Activated T-helper 2 cell treated with anti-CD3 and anti-CD28 coated beads, Interferon-gamma antibody, Interleukin-2, Interleukin-4, amounts not matched to agents 10 μg/mL and 5 μg/mL and 100 μg/mL, durations not matched to agents 14 hours and 24 hours and 36 hours (primary cell): ENCODE measurements at regions not wholly inside any gene's neighbourhood (a gene's known extent, or its start where the extent isn't known, plus 50 kb on each side); places are given as distances from the start of the nearest gene placed in this dataset.

Experiments
- DNase-seq: peaks from one replicate; pipeline ENCODE4 v3.0.0; 2021; ENCODE audit warnings: low spot score
- H3K27ac Mint-ChIP-seq: one replicate; pipeline ENCODE4 v1.8.0; 2021; ENCODE audit warnings: mixed read lengths
- H3K27me3 Mint-ChIP-seq: one replicate; pipeline ENCODE4 v1.8.0; 2021; ENCODE audit warnings: low read depth, mixed read lengths
- H3K36me3 Mint-ChIP-seq: one replicate; pipeline ENCODE4 v1.8.0; 2021; ENCODE audit warnings: low read depth, mixed read lengths
- H3K4me1 Mint-ChIP-seq: one replicate; pipeline ENCODE4 v1.8.0; 2021; ENCODE audit warnings: low read depth, mixed read lengths
- H3K4me3 Mint-ChIP-seq: one replicate; pipeline ENCODE4 v1.8.0; 2021; ENCODE audit warnings: low read depth, mild to moderate bottlenecking, moderate library complexity, mixed read lengths
- H3K9me3 Mint-ChIP-seq: one replicate; pipeline ENCODE4 v1.8.0; 2021; ENCODE audit warnings: mixed read lengths
- intact Hi-C: fragments of 100-400 bp; cut with micrococcal nuclease; formaldehyde crosslinking; loops from one replicate; pipeline ENCODE4 v1.15.1; 2023

DNA sequence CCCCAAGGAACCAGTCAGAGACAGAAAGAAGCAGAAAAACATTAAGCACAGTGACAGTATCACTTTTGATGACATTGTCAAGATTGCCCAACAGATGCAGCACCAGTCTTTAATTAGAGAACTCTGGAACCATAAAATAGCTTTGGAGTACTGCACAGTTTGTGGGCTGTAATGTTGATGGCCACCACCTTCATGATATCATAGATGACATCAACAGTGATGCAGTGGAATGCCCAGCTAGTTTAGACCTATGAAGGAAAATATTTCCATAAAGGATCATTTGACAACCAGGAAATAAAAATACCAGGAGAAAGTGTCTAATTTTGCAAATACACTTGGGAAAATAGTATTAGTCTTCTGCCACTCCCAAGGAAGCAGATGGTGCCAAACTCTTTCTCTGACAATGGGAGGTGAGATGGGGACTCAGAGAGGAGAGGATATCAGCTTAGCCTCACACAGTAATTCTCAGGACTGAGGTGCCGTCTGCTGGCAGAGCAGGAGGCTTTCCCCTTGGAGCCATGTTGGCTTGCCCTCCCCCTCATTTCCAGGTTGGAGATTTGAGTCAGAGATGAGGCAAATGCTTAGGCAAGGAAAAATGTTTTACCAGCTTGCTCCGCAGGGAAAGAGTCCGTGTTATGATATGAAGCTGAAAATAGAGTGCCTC is 107.5 kb upstream of the CELF4 start:
- no peaks in the 10 kb centered on the region for H3K36me3 Mint-ChIP-seq
- no peaks in the 10 kb centered on the region for H3K27me3 Mint-ChIP-seq
- no peaks in the 10 kb centered on the region for H3K4me1 Mint-ChIP-seq
- DNase-seq: no peak
- intact Hi-C loops: no loop called here
- no peak overlapping the region for H3K27ac Mint-ChIP-seq
- no peak overlapping the region for H3K4me3 Mint-ChIP-seq
- peaks cover 8% of the 10 kb centered on the region for H3K9me3 Mint-ChIP-seq

DNA sequence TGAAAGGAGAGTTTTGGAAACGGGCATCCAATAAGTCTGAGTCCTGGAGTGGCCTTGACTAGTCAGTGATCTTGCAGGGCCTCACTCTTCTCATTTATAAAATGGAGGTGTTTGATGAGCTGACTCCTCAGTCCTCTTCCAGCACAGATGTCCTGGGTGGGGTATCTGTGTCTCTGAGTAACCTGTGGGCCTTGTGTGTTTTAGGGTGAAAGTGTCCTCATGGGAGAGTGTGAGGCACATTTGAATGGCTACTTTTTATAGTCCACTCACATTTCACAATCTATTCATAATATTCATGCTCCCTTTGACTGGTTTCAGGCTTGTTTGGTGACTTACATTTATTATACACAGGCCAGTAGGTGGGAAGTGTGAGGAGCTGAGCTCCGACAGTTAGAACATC is 106.4 kb upstream of the CELF4 start:
- H3K27me3 Mint-ChIP-seq: no peaks in the 10 kb centered on the region

DNA sequence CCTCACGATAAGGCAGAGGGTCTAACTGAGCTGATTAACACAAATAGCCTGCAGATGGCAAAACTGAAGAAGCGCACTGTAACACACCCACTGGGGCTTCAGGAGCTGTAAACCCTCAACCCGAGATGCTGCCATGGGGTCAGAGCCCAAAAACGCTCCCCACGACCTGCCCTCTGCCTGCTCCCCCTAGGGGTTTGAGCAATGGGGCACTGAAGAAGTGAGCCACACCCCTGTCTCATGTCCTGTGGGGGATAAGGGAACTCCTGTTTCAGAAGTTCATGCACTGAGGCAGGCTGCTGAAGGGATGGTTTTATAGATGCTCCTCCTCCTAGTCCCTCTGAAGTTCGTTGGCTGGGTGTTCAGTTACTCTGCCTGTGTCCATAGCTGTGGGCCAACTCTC is 105.9 kb upstream of the CELF4 start:
- H3K4me3 Mint-ChIP-seq: no peak overlapping the region
- intact Hi-C loops: no loop called here
- no peak overlapping the region for H3K27ac Mint-ChIP-seq
- H3K27me3 Mint-ChIP-seq: no peaks in the 10 kb centered on the region
- no peaks in the 10 kb centered on the region for H3K36me3 Mint-ChIP-seq
- peaks cover 8% of the 10 kb centered on the region for H3K9me3 Mint-ChIP-seq
- H3K4me1 Mint-ChIP-seq: no peaks in the 10 kb centered on the region
- no peak for DNase-seq

More for the DNA sequence above, 106.4 kb upstream of the CELF4 start:
- DNase-seq: no peak
- Mint-ChIP-seq H3K36me3 (no peaks in the 10 kb centered on the region), H3K4me1 (no peaks in the 10 kb centered on the region), H3K4me3 (no peak overlapping the region), H3K9me3 (peaks cover 8% of the 10 kb centered on the region), H3K27ac (no peak overlapping the region)
- intact Hi-C loops: no loop called here

DNA sequence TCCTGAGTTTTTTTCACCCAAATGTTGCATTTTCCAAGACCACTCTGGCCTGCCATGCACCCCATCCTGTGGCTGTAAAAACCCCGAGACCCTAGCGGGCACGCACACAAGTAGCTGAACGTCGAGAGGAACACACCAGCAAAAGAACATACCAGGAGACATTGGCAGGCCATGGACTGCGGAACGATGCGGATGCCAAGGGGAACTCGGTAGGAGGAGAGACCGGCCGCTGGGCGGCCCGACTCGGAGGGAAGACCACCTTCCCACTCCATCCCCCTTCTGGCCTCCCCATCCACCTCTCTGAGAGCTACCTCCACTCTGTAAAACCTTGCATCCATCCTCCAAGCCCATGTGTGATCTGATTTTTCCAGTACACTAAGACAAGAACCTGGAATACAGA is 105.5 kb upstream of the CELF4 start:
- Mint-ChIP-seq H3K27me3 (no peaks in the 10 kb centered on the region), H3K4me1 (no peaks in the 10 kb centered on the region), H3K36me3 (no peaks in the 10 kb centered on the region), H3K27ac (no peak overlapping the region), H3K9me3 (peaks cover 8% of the 10 kb centered on the region), H3K4me3 (no peak overlapping the region)
- intact Hi-C loops: no loop called here
- DNase-seq: no peak

DNA sequence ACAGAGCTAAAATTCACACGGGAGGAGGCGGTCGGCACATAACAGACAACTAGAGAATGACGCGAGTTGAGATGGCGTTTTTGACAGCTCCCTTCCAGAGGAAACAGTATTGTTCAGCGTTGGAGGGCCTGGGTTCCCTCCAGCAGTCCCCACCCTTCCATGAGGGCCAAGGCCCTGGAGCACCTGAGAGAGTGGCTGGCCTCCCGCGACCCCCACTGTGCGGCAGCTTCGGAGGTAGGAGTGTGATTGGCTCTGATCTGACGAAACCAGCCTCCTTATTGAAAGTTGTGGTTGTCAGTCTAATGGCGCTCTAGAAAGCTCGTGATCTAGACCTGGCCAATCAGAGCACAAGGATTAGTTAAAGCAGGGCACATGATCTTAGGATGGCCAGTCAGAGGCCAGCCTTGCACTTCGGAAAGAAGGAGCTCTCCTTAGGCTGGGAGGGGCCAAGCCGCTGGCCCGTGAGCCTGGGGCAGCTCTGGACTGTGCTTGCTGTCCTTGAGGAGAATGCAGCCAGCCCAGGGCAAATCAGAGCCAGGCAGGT is 104.5 kb upstream of the CELF4 start:
- Mint-ChIP-seq H3K27me3 (no peaks in the 10 kb centered on the region), H3K9me3 (peaks cover 5% of the 10 kb centered on the region), H3K4me1 (no peaks in the 10 kb centered on the region), H3K27ac (no peak overlapping the region), H3K4me3 (no peak overlapping the region), H3K36me3 (no peaks in the 10 kb centered on the region)
- no peak for DNase-seq
- intact Hi-C loops: no loop called here

DNA sequence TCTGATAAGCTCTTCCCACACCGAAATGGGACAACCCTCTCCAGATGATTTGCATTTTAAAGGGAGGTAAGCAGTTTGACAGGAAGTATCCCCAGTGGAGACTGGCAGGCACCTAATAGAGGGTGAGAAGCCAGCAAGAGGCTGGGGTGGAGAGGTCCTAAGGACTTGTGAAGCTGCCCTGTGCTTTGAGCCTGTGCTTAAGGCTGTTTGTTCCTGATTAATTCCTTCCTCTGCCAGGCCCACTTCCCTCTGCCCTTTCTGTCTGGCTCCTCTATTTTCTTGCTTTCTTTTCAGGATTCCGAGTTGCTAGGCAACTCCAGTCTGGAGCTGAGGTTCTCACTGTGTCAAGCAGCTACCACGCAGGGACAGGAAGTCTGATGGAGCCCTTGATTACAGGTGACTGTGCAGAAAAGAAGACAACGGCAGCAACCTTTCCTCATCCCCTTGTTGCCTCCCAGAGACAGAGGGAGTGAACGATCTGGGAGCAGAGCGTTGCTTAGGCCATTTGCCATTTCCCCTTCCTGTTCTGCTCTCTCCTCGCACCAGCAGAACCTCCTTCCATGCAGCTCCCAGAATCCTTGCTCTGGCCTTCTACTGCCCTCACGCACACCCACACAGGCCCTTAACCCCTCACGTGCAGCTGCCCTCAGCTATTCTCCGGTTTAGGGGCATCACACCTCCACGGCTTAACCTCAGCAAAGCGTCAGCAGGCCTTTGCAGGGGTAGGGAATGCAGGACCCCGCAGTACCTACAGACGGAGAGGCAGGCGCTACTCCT is 103.6 kb upstream of the CELF4 start:
- peaks cover 5% of the 10 kb centered on the region for H3K9me3 Mint-ChIP-seq
- H3K36me3 Mint-ChIP-seq: no peaks in the 10 kb centered on the region
- no peak overlapping the region for H3K27ac Mint-ChIP-seq
- no peaks in the 10 kb centered on the region for H3K27me3 Mint-ChIP-seq
- intact Hi-C loops: no loop called here
- H3K4me3 Mint-ChIP-seq: no peak overlapping the region
- H3K4me1 Mint-ChIP-seq: no peaks in the 10 kb centered on the region
- no peak for DNase-seq

DNA sequence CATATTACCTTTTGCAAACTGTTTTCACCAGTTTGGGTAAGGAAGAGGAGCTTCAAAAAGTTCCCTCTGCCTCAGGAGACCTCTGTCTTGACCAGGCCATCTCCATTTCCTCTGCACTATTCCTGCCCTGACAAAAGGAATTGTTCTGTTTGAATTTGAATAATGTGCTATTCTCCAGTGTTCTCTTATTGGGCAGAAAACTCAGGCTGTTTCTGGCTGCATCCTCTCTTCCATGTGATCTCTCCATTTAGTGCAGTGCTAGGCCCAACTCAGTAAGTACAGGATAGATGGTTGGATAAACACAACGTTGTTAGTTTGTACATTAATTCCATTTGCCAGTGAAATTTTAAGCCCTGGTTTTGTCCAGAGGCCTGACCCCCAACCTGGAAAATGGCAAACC is 102.2 kb upstream of the CELF4 start:
- H3K9me3 Mint-ChIP-seq: peaks cover 5% of the 10 kb centered on the region
- no peak for DNase-seq
- no peaks in the 10 kb centered on the region for H3K4me1 Mint-ChIP-seq
- H3K4me3 Mint-ChIP-seq: no peak overlapping the region
- H3K27me3 Mint-ChIP-seq: no peaks in the 10 kb centered on the region
- intact Hi-C loops: no loop called here
- H3K36me3 Mint-ChIP-seq: no peaks in the 10 kb centered on the region
- no peak overlapping the region for H3K27ac Mint-ChIP-seq

DNA sequence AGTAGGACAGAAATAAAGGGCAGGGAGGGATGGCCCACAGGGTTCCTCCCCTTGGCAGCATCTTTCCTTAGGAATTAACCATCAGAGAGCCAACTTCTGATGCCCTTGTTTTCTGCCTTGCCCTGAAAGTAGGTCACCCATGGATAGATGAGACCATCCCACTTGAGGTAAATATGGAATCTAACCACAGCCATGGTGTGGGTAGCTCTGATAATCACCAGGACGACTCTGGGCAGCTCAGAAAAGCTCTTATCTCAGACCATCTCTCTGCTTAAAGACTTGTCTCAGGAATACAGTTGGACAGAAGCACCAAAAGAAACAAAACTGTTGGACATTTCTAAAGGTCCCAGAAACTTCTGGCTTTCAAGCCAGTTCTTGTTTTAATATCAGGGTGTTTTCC is 101.4 kb upstream of the CELF4 start:
- intact Hi-C loops: no loop called here

DNA sequence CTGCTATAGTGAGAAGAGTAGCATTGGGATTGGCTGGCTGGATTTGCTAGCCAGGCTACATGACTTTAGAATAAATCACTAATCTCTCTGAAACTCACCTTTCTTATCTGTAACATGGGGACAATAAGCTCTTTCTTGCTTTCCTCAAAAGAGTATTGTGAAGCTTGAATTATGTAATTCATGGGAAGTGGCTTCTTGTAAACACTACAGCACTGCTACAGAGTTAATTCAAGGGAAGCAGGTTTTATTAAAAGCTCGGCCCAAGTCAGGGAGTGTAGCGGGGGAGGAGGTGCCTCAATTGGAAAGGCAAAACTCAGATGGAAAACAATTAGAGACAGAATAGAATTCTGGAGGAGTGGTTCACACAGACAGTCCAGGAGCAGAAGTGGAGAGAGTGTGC is 100.9 kb upstream of the CELF4 start:
- no peaks in the 10 kb centered on the region for H3K4me1 Mint-ChIP-seq
- peaks cover 5% of the 10 kb centered on the region for H3K9me3 Mint-ChIP-seq
- H3K36me3 Mint-ChIP-seq: no peaks in the 10 kb centered on the region
- no peaks in the 10 kb centered on the region for H3K27me3 Mint-ChIP-seq
- DNase-seq: no peak
- H3K27ac Mint-ChIP-seq: no peak overlapping the region
- H3K4me3 Mint-ChIP-seq: no peak overlapping the region
- intact Hi-C loops: no loop called here

More for the DNA sequence above, 101.4 kb upstream of the CELF4 start:
- Mint-ChIP-seq H3K9me3 (peaks cover 5% of the 10 kb centered on the region), H3K36me3 (no peaks in the 10 kb centered on the region), H3K27ac (no peak overlapping the region), H3K4me3 (no peak overlapping the region), H3K27me3 (no peaks in the 10 kb centered on the region), H3K4me1 (no peaks in the 10 kb centered on the region)
- no peak for DNase-seq

DNA sequence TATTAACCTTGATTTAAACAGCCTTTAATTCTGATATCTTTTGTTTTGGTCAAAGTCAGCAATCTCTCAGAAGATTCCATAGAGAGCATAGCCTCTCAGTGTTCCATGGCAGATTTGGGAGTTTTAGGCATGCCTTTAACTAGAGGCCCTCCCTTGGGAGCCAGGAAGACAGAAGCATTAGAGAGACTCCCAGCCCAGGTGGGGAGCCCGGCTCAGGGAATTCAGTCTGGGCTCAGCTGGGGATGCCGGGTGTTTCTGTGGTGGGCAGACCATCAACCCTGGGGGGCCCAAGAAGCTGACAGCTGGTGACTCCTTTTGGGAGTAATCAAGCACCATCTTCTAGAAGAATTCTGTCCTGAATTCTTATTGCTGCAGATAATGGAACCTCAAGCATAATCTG is 99.7 kb upstream of the CELF4 start:
- Mint-ChIP-seq H3K36me3 (no peaks in the 10 kb centered on the region), H3K27me3 (no peaks in the 10 kb centered on the region), H3K4me1 (no peaks in the 10 kb centered on the region), H3K9me3 (no peaks in the 10 kb centered on the region), H3K4me3 (no peak overlapping the region), H3K27ac (no peak overlapping the region)
- intact Hi-C loops: no loop called here
- no peak for DNase-seq

DNA sequence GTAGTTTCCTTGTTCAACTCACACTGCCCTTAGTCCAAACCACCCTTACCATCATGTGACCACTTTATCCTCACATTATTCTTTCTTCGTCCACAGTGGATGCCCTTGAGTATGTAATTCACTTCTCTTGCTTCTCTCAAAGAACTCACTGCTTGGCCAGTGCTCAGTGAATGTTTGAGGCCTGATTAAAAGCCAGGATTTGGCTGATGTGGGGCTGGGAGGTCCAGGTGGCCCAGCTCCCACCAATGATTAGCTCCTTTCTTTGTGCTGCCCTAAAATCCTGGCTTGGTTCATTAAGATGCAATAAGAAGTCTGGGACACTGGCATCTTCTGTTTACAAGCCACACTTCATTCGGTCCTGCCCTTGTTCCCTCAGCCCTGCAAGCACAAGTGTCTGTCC is 97.8 kb upstream of the CELF4 start:
- DNase-seq: no peak
- no peaks in the 10 kb centered on the region for H3K9me3 Mint-ChIP-seq
- H3K27ac Mint-ChIP-seq: no peak overlapping the region
- no peaks in the 10 kb centered on the region for H3K27me3 Mint-ChIP-seq
- no peaks in the 10 kb centered on the region for H3K4me1 Mint-ChIP-seq
- no peak overlapping the region for H3K4me3 Mint-ChIP-seq
- intact Hi-C loops: no loop called here
- H3K36me3 Mint-ChIP-seq: no peaks in the 10 kb centered on the region

DNA sequence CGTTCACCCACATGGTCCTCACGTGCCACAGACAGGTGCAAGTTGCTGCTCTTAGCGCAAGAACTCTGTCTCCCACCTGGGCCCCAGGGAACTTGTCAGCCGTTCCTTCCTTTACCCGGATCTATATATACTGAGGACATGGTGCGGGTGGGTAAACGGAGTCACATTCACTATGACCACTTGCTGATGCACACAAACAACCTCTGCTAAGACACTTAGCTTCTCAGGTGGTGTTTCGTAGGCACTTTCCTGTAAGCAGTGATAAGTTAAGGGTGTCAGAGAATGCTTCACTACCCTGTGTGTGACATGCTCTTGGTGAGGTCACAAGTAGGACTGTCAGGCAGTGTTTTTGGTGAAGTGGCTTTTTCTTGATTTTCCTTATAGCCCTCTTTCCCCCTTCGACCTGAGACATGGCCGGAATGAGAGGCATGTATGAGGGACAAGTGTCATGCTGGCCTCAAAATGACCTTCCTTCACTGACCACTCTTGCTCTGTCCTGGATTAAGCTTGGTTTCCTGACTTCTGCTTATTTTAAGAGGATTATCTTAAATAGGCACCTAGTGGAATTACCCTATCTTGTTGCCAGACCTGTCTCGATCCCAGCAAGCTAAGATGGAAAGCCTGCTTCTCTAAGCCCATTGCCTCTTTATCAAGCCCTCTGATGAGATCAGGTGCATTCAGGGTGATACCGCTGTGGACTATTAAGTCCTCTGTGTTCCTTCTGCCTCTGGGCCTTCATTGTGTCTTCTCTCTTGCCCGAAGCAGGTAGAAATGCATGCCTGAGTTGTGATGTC is 97.1 kb upstream of the CELF4 start:
- Mint-ChIP-seq H3K27me3 (no peaks in the 10 kb centered on the region), H3K4me1 (no peaks in the 10 kb centered on the region), H3K4me3 (no peak overlapping the region), H3K9me3 (no peaks in the 10 kb centered on the region), H3K36me3 (no peaks in the 10 kb centered on the region), H3K27ac (no peak overlapping the region)
- intact Hi-C loops: no loop called here
- no peak for DNase-seq

DNA sequence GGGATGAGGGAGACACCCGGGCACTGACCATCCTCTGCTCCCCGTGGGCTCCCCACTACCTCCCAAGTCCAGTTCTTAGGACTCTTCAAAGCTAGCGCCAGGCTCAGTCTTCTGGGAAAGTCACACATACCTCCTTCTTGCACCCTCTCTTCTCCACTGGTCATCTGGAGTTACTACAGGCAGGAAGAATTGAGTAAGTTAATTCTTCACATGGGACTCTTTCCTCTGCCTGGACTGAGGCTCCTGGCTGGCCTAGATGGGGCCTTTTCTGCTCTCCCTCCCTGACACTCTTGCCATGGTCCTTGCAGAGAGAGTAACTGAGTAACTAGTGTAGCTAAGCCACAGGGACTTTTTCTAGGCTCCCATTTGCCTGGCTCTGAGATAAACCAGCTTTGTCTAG is 96.5 kb upstream of the CELF4 start:
- H3K4me1 Mint-ChIP-seq: no peaks in the 10 kb centered on the region
- no peaks in the 10 kb centered on the region for H3K27me3 Mint-ChIP-seq
- H3K27ac Mint-ChIP-seq: no peak overlapping the region
- no peak for DNase-seq
- intact Hi-C loops: no loop called here
- H3K36me3 Mint-ChIP-seq: no peaks in the 10 kb centered on the region
- no peaks in the 10 kb centered on the region for H3K9me3 Mint-ChIP-seq
- H3K4me3 Mint-ChIP-seq: no peak overlapping the region
